Germinal center (tissue), 1 donor: ENCODE measurements at regions not wholly inside any gene's neighbourhood (a gene's known extent, or its start where the extent isn't known, plus 50 kb on each side); places are given as distances from the start of the nearest gene placed in this dataset.
"Not testable (repeated sequence)": the region's sequence is repeated elsewhere in the genome, so short reads cannot be mapped to it uniquely, and the experiment has no call there.

Experiments used
- DNase-seq: peaks from one replicate; pipeline ENCODE4 v3.0.0; 2012; ENCODE audit warnings: mixed read lengths, low spot score

- no peak for DNase-seq
Observed at GRCh38 chr10:4154191-4154715, 369.2 kb upstream of the KLF6 start.

GRCh38 chr10:4151466-4151865 lies 366.5 kb upstream of the KLF6 start:
- DNase-seq = no peak

- DNase-seq = no peak
Observed at GRCh38 chr10:4150676-4151075, 365.7 kb upstream of the KLF6 start.

- DNase-seq = not testable (repeated sequence)
Observed at GRCh38 chr10:4149460-4149859, 364.5 kb upstream of the KLF6 start.

GRCh38 chr10:4147245-4147644 lies 362.2 kb upstream of the KLF6 start:
- no peak for DNase-seq

- DNase-seq = no peak
Observed at GRCh38 chr10:4144817-4145216, 359.8 kb upstream of the KLF6 start.

- no peak for DNase-seq
Observed at GRCh38 chr10:4141471-4141870, 356.5 kb upstream of the KLF6 start.

GRCh38 chr10:4138146-4138721 lies 353.2 kb upstream of the KLF6 start:
- no peak for DNase-seq

GRCh38 chr10:4137299-4137698 lies 352.3 kb upstream of the KLF6 start:
- DNase-seq = no peak

GRCh38 chr10:4136121-4136520 lies 351.1 kb upstream of the KLF6 start:
- peak; percentile 55 for DNase-seq

- DNase-seq = no peak
Observed at GRCh38 chr10:4132216-4132556, 347.2 kb upstream of the KLF6 start.

GRCh38 chr10:4131407-4132215 lies 346.6 kb upstream of the KLF6 start:
- DNase-seq = peak; percentile 25

GRCh38 chr10:4130685-4131084 lies 345.7 kb upstream of the KLF6 start:
- DNase-seq = no peak

GRCh38 chr10:4129866-4130477 lies 345.0 kb upstream of the KLF6 start:
- no peak for DNase-seq

GRCh38 chr10:4127518-4128315 lies 342.7 kb upstream of the KLF6 start:
- peak; percentile 47 for DNase-seq

GRCh38 chr10:4125776-4126175 lies 340.8 kb upstream of the KLF6 start:
- DNase-seq = no peak

GRCh38 chr10:4121502-4122380 lies 336.7 kb upstream of the KLF6 start:
- DNase-seq = peak; percentile 38

GRCh38 chr10:4120096-4120853 lies 335.3 kb upstream of the KLF6 start:
- DNase-seq = no peak

- no peak for DNase-seq
Observed at GRCh38 chr10:4119107-4119506, 334.1 kb upstream of the KLF6 start.

- no peak for DNase-seq
Observed at GRCh38 chr10:4117604-4118003, 332.6 kb upstream of the KLF6 start.

GRCh38 chr10:4111643-4112042 lies 326.6 kb upstream of the KLF6 start:
- DNase-seq = no peak
